ENCODE measurements at regions not wholly inside any gene's neighbourhood (a gene's known extent, or its start where the extent isn't known, plus 50 kb on each side); places are given as distances from the start of the nearest gene placed in this dataset.

- TF ChIP-seq, protein P1, sequence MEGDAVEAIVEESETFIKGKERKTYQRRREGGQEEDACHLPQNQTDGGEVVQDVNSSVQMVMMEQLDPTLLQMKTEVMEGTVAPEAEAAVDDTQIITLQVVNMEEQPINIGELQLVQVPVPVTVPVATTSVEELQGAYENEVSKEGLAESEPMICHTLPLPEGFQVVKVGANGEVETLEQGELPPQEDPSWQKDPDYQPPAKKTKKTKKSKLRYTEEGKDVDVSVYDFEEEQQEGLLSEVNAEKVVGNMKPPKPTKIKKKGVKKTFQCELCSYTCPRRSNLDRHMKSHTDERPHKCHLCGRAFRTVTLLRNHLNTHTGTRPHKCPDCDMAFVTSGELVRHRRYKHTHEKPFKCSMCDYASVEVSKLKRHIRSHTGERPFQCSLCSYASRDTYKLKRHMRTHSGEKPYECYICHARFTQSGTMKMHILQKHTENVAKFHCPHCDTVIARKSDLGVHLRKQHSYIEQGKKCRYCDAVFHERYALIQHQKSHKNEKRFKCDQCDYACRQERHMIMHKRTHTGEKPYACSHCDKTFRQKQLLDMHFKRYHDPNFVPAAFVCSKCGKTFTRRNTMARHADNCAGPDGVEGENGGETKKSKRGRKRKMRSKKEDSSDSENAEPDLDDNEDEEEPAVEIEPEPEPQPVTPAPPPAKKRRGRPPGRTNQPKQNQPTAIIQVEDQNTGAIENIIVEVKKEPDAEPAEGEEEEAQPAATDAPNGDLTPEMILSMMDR (IDR thresholded peaks at IDR 0.05), result no peak
- no peak for TF ChIP-seq POLR2A (IDR thresholded peaks at IDR 0.05)
- TF ChIP-seq POLR2AphosphoS5 (IDR thresholded peaks at IDR 0.05), result no peak
- no peaks in the 10 kb centered on the region for H3K4me1 ChIP-seq
- intact Hi-C loops (cut with DNase I; ENCODE audit: low total_unique reads), result no loop called here
Observed at GRCh38 chr3:40920041-40920440, 279.3 kb upstream of the CTNNB1 start.

GRCh38 chr3:40921251-40921650, 278.1 kb upstream of the CTNNB1 start:
- no peak for DNase-seq (ENCODE audit: low spot score in 2 of 2)
- Histone ChIP-seq H3K4me3 (no peak overlapping the region), H3K9me3 (no peaks in the 10 kb centered on the region), H3K27ac (no peak overlapping the region), H3K36me3 (no peaks in the 10 kb centered on the region), H3K27me3 (no peaks in the 10 kb centered on the region), H3K4me1 (no peaks in the 10 kb centered on the region)
- intact Hi-C loops (cut with DNase I; ENCODE audit: low total_unique reads), result no loop called here
- TF ChIP-seq POLR2A (IDR thresholded peaks at IDR 0.05) (no peak), POLR2AphosphoS5 (IDR thresholded peaks at IDR 0.05) (no peak)

More at GRCh38 chr3:40920041-40920440, 279.3 kb upstream of the CTNNB1 start:
- H3K27me3 ChIP-seq, result no peaks in the 10 kb centered on the region
- no peak overlapping the region for H3K27ac ChIP-seq
- H3K9me3 ChIP-seq, result no peaks in the 10 kb centered on the region
- DNase-seq (ENCODE audit: low spot score in 2 of 2), result no peak
- no peak overlapping the region for H3K4me3 ChIP-seq
- no peaks in the 10 kb centered on the region for H3K36me3 ChIP-seq

DNA sequence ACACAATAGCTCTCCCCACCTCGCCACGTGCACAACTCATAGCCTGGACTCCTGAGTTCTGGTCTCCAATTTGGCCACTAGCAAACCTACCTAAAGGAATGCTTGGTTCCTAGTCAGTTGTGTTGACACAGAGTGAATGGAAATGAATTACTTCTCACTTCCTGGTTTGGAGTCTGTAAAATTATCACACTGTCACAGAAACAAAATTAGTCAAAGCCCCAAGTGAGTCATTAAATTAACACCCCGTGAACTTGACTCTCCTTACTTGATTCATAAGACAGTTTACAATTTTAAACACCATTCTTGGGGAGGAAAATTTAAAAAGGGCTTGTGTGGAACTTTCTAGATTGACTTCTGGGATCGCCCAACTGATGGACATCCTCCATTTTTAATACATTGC, 276.2 kb upstream of the CTNNB1 start:
- intact Hi-C loops (cut with DNase I; ENCODE audit: low total_unique reads), result no loop called here
- no peak overlapping the region for H3K4me3 ChIP-seq
- no peaks in the 10 kb centered on the region for H3K36me3 ChIP-seq
- no peaks in the 10 kb centered on the region for H3K4me1 ChIP-seq
- no peaks in the 10 kb centered on the region for H3K27me3 ChIP-seq
- no peak for DNase-seq (ENCODE audit: low spot score in 2 of 2)
- no peaks in the 10 kb centered on the region for H3K9me3 ChIP-seq
- TF ChIP-seq, protein P1 (IDR thresholded peaks at IDR 0.05), result no peak
- no peak for TF ChIP-seq POLR2A (IDR thresholded peaks at IDR 0.05)
- TF ChIP-seq POLR2AphosphoS5 (IDR thresholded peaks at IDR 0.05), result no peak
- no peak overlapping the region for H3K27ac ChIP-seq

- Histone ChIP-seq H3K4me3 (no peak overlapping the region), H3K36me3 (no peaks in the 10 kb centered on the region), H3K4me1 (no peaks in the 10 kb centered on the region), H3K27me3 (no peaks in the 10 kb centered on the region), H3K9me3 (no peaks in the 10 kb centered on the region), H3K27ac (no peak overlapping the region)
- TF ChIP-seq, protein P1 (IDR thresholded peaks at IDR 0.05), result no peak
- TF ChIP-seq POLR2AphosphoS5 (IDR thresholded peaks at IDR 0.05), result no peak
- TF ChIP-seq POLR2A (IDR thresholded peaks at IDR 0.05), result no peak
- intact Hi-C loops (cut with DNase I; ENCODE audit: low total_unique reads), result no loop called here
- DNase-seq (ENCODE audit: low spot score in 2 of 2), result no peak
Observed at GRCh38 chr3:40923651-40924050, 275.7 kb upstream of the CTNNB1 start.

DNA sequence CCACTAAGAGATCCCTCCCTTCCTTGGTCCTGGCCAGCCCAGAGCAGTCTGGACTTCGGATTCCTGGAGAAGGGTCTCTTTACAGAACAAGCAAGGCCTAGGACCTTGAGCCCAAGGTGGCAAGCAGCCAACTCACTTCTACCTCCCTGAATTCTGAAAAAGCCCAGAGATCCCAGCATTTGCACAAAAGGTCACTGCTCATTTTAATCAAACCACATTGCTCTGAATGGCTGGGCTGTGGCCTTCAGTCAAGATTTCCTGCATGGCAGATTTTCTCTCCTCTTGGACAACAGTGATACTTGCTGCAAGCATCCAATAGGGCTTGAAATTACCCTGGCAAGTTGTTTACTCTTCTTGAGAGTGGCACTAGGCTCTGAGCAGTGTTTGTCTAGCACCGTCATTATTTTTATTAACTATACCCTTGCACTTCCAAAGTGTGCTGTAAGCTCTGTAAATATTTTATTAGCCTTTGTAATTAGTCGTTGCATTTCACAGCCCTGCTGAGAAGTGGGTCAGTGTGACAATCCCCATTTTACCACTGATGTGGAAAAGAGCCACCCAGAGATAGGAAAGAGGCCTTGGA, 274.7 kb upstream of the CTNNB1 start:
- H3K4me3 ChIP-seq, result no peak overlapping the region
- intact Hi-C loops (cut with DNase I; ENCODE audit: low total_unique reads), result loop anchor here (1.0 kb wide), 1 partner anchor 14 kb away; no protein-coding TSS in a partner anchor
- H3K36me3 ChIP-seq, result no peaks in the 10 kb centered on the region
- no peaks in the 10 kb centered on the region for H3K27me3 ChIP-seq
- H3K4me1 ChIP-seq, result no peaks in the 10 kb centered on the region
- TF ChIP-seq, protein P1 (IDR thresholded peaks at IDR 0.05), result no peak
- TF ChIP-seq POLR2AphosphoS5 (IDR thresholded peaks at IDR 0.05), result no peak
- TF ChIP-seq POLR2A (IDR thresholded peaks at IDR 0.05), result no peak
- no peak overlapping the region for H3K27ac ChIP-seq
- DNase-seq (ENCODE audit: low spot score in 2 of 2), result no peak
- no peaks in the 10 kb centered on the region for H3K9me3 ChIP-seq

Measured in breast epithelium (tissue), 4 donors.